GM12864 (cell line): ENCODE measurements at regions not wholly inside any gene's neighbourhood (a gene's known extent, or its start where the extent isn't known, plus 50 kb on each side); places are given as distances from the start of the nearest gene placed in this dataset.

Experiments
- DNase-seq: peaks from one replicate; pipeline ENCODE4 v3.0.0-alpha.2; 2011; ENCODE audit warnings: low read depth
- H3K4me3 ChIP-seq: 2 replicates; pipeline ENCODE4 v1.5.1; 2011; ENCODE audit warnings: mild to moderate bottlenecking, low read depth, low read length, control low read depth
- TF ChIP-seq, protein P1 (sequence below): IDR thresholded peaks from 2 replicates; pipeline ENCODE4 v1.5.1; 2011; ENCODE audit warnings: low read depth, mild to moderate bottlenecking, moderate library complexity, low read length, control low read depth, inconsistent platforms; ENCODE audit errors: missing control alignments

DNA sequence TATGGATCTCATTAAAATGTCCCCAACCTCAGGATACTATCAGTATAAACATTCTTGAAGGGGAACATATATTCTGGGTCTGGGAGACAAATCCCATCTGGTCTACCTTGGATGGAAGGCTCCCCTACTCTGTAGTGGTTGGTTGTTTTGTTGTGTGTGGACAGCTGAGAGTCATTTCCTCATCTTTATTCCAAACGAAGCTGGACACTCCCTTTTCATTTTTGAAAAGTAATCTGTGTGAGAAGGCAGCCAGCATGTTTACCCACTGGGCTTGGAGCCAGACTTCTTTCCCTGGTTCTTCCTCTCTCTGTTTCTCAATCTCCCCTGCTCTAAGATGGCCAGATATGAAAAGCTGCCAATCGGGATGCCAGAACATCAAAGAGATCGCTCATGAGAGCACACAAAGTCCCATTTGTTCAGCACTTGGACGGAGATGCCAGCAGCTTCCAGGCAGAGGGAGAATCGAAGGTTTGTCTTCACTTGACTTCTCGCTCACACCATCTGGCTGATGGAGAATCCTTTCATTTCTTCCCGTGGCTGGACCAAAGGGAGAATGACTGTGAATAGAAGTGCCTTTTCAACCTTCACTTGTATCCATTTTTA is 108.1 kb upstream of the AGR3 start:
- no peak for DNase-seq
- H3K4me3 ChIP-seq: no peak overlapping the region
- TF ChIP-seq, protein P1, sequence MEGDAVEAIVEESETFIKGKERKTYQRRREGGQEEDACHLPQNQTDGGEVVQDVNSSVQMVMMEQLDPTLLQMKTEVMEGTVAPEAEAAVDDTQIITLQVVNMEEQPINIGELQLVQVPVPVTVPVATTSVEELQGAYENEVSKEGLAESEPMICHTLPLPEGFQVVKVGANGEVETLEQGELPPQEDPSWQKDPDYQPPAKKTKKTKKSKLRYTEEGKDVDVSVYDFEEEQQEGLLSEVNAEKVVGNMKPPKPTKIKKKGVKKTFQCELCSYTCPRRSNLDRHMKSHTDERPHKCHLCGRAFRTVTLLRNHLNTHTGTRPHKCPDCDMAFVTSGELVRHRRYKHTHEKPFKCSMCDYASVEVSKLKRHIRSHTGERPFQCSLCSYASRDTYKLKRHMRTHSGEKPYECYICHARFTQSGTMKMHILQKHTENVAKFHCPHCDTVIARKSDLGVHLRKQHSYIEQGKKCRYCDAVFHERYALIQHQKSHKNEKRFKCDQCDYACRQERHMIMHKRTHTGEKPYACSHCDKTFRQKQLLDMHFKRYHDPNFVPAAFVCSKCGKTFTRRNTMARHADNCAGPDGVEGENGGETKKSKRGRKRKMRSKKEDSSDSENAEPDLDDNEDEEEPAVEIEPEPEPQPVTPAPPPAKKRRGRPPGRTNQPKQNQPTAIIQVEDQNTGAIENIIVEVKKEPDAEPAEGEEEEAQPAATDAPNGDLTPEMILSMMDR: no peak

DNA sequence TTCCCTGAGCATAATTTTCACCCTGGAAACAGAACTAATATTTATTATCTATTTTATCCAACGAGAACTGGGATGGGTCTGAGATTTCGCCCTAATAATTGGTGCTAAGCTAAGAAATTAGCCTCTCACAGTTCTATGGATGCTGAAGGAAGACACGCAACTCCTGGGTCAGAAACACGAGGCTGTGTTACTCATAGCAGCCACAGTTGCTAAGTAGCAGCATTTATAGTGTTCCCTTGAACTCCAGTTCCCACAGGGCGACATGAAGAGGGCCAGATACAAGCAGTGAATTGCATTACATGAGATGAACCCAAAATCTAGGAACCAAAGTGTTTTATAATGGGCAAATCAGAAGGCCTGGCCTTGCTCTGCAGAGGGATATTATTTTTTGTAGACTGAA is 109.8 kb upstream of the AGR3 start:
- DNase-seq: no peak
- TF ChIP-seq, protein P1: no peak

DNA sequence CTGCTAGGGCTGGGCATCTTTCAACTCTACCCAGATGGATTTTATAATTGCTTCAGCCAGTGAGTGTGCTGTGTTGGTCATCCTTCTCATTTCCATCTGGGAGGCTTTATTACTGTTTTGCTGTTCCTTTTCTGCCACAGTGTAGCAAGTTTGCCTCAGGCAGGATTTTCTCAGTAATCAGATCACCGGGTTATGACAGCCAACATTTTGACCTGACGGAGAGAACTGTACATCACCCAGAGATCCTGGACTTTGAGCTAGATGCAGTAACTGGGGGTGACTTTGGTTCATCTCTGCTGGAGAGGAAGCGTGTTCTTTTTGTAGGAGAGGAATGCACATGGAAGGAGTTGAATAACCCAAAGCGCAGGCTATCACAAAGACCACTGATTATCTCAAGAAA is 111.8 kb upstream of the AGR3 start:
- no peak overlapping the region for H3K4me3 ChIP-seq
- TF ChIP-seq, protein P1: no peak
- no peak for DNase-seq

More for the DNA sequence above, 109.8 kb upstream of the AGR3 start:
- H3K4me3 ChIP-seq: no peak overlapping the region

DNA sequence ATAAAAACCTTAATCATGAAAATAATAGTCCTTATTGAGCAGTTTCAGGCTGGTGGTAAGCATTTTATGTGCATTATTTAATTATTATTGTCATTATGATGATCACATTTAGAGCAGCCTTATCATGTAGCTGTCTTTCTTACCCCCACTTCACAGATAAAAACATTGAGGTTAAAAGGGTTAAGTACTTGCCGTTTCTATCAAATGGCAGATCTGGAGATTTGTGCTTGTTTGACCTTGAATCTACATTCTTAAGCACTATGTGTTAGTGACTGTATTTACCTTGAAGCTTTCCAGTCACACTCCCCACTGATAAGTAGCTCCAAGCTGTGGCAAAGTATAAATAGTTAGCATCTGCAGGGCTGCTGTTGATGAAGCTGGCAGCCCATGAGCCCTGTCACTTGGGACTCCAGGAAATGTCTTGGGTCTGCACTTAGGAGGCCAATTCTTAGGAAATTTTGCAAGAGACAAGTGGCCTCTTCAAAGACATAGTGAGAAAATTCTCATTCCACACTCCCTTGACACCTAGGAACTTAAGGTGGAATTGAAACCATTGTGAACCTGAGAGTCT is 116.8 kb upstream of the AGR3 start:
- no peak for DNase-seq
- TF ChIP-seq, protein P1: no peak
- H3K4me3 ChIP-seq: no peak overlapping the region

DNA sequence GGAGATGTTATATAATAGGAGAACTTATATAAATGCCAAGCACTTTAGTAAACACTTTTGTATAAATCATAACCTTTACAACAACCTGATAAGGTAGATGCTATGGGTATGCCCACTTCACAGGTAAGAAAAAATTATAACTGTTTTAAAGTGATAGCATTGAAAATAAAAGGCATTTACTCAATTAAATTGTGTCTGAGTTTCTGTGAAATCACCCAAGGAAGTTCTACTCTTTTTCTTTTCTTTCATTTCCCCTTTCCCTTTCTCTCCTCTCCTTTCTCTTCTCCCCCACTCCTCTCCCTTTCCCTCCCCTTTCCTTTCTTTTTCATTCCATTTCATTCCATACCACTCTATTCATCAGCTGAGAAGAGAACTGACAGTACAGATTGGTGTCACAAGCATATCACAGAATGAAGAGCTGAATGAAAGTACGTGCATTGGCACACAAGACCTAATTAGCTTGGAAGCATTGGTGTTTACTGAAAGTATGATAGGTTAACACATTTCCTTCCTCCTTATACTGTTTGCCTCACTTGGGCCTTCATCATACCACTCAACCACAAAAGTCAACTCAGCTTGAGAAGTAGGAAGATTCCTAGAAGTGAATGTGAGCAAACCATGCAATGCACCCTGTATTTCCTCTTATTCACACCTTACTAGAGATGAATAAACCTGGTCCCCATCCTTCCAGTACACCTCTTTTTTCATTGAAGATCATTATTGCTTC is 117.9 kb upstream of the AGR3 start:
- H3K4me3 ChIP-seq: no peak overlapping the region
- TF ChIP-seq, protein P1: no peak
- no peak for DNase-seq

DNA sequence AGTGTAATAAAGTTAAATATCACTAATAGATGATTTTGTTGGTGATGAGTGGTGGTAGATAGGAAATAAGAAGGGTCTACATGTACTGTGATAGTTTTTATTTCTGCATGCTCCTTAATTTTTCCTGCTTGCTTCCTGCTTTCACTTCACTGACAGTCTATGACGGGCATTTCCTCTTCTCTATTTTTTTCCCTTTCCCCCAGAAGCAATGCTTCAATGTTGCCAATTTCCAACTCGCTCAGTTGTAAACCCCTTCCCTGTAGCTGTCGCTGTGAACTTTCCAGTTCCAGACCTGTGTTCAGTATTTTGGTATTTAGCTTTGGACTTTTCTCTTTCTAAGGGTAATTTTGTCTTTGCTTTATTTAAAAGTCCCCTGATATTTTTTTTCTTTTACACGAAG is 123.5 kb upstream of the AGR3 start:
- no peak for DNase-seq
- TF ChIP-seq, protein P1: no peak
- no peak overlapping the region for H3K4me3 ChIP-seq
